IgD-negative memory B cell (primary cell): ENCODE measurements at regions not wholly inside any gene's neighbourhood (a gene's known extent, or its start where the extent isn't known, plus 50 kb on each side); places are given as distances from the start of the nearest gene placed in this dataset.

Experiments
- H3K27ac Mint-ChIP-seq, 3 donors: one replicate each; pipeline ENCODE4 v1.8.0; 2020 to 2022; ENCODE audit warnings: mild to moderate bottlenecking in 3 of 3, mixed read lengths in 3 of 3, moderate library complexity in 1 of 3
- H3K27me3 Mint-ChIP-seq: one replicate; pipeline ENCODE4 v1.8.0; 2021; ENCODE audit warnings: mixed read lengths
- H3K36me3 Mint-ChIP-seq: one replicate; pipeline ENCODE4 v1.8.0; 2020; ENCODE audit warnings: mild to moderate bottlenecking, mixed read lengths
- H3K4me1 Mint-ChIP-seq, 3 donors: one replicate each; pipeline ENCODE4 v1.8.0; 2020 to 2022; ENCODE audit warnings: mixed read lengths in 3 of 3, mild to moderate bottlenecking in 1 of 3
- H3K4me3 Mint-ChIP-seq, 4 donors: one replicate each; pipeline ENCODE4 v1.8.0; 2020 to 2022; ENCODE audit warnings: mild to moderate bottlenecking in 4 of 4, mixed read lengths in 4 of 4, moderate library complexity in 3 of 4
- H3K9me3 Mint-ChIP-seq, 3 donors: one replicate each; pipeline ENCODE4 v1.8.0; 2020 to 2021; ENCODE audit warnings: mixed read lengths in 3 of 3, mild to moderate bottlenecking in 1 of 3

DNA sequence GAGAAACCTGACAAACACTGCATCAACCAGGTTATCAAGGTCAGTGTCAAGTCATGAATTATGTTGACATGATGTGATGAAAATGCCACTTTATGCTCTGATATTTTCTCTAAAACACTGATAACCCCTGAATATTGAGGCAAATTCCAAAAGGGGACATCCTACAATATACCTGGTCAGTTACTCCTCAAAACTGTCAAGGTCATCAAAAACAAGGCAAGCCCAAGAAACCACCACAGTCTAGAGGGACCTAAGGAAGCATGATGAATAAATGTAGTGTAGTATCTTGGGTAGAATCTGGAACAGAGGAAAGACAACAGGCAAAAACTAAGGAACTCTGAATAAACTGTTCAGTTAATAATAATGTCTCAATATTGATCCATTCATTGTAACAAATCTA is 275.3 kb upstream of the THRB start:
- Mint-ChIP-seq H3K4me3 (no peak overlapping the region), H3K27ac (peak overlapping the region in 1 of 3 donors; percentile 51), H3K36me3 (no peaks in the 10 kb centered on the region), H3K27me3 (no peaks in the 10 kb centered on the region), H3K9me3 (peaks cover 0 to 4% (median 0%) of the 10 kb centered on the region in 3 donors), H3K4me1 (no peaks in the 10 kb centered on the region)

DNA sequence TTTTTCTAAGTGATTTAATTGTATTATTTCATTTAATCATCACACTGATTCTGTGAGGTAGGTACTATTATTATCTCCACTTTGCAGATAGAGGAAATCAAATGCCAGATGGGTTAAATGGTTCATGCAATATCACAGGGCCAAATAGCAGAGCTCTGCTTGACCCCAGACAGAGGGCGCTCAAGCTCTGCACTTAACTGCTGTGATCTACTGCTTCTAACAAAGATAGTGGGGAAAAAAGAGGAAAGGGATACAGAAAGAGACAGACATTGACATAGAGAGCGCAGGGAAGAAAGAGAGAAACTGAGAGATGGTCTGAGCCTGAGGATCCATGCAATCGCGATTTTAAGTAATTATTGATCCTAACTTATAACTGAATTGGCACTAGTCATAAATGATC is 279.1 kb upstream of the THRB start:
- H3K9me3 Mint-ChIP-seq = peaks cover 0 to 3% (median 0%) of the 10 kb centered on the region in 3 donors
- no peaks in the 10 kb centered on the region for H3K27me3 Mint-ChIP-seq
- H3K27ac Mint-ChIP-seq = no peak overlapping the region
- H3K4me3 Mint-ChIP-seq = no peak overlapping the region
- H3K36me3 Mint-ChIP-seq = no peaks in the 10 kb centered on the region
- H3K4me1 Mint-ChIP-seq = no peaks in the 10 kb centered on the region

- no peaks in the 10 kb centered on the region for H3K4me1 Mint-ChIP-seq
- H3K36me3 Mint-ChIP-seq = peaks cover 2% of the 10 kb centered on the region
- H3K9me3 Mint-ChIP-seq = peaks cover 2 to 18% (median 6%) of the 10 kb centered on the region in 3 donors
- no peaks in the 10 kb centered on the region for H3K27me3 Mint-ChIP-seq
- no peak overlapping the region for H3K27ac Mint-ChIP-seq
- H3K4me3 Mint-ChIP-seq = no peak overlapping the region
These were observed 286.3 kb upstream of the THRB start for GRCh38 chr3:24780991-24781390.

DNA sequence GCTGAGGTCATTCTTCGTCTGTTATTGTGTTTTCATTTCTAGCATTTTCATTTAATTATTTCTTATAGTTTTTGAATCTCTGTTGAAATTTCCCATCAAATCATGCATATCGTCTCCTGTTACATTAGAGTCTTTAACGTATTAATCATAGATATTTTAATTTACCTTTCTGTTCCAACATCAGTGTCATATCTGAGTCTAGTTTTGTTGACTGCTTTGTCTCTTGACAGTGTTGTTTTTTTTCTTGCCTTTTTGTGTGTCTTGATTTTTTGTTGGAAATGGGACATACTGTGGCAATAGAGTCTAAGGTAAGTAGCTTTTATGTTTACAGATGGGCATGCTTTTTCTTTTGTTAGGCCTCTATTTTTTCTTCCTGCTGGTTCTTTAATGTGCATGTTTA is 286.8 kb upstream of the THRB start:
- peaks cover 2% of the 10 kb centered on the region for H3K36me3 Mint-ChIP-seq
- no peak overlapping the region for H3K27ac Mint-ChIP-seq
- no peak overlapping the region for H3K4me3 Mint-ChIP-seq
- H3K4me1 Mint-ChIP-seq = no peaks in the 10 kb centered on the region
- peaks cover 2 to 19% (median 6%) of the 10 kb centered on the region in 3 donors for H3K9me3 Mint-ChIP-seq
- no peaks in the 10 kb centered on the region for H3K27me3 Mint-ChIP-seq

GRCh38 chr3:24793896-24794295 is 299.2 kb upstream of the THRB start:
- Mint-ChIP-seq H3K9me3 (peaks cover 0 to 4% (median 2%) of the 10 kb centered on the region in 3 donors), H3K36me3 (no peaks in the 10 kb centered on the region), H3K27ac (no peak overlapping the region), H3K27me3 (no peaks in the 10 kb centered on the region), H3K4me3 (no peak overlapping the region), H3K4me1 (no peaks in the 10 kb centered on the region)

- Mint-ChIP-seq H3K27ac (no peak overlapping the region), H3K27me3 (no peaks in the 10 kb centered on the region), H3K4me1 (no peaks in the 10 kb centered on the region), H3K36me3 (no peaks in the 10 kb centered on the region), H3K4me3 (no peak overlapping the region), H3K9me3 (no peaks in the 10 kb centered on the region)
These were observed 308.0 kb upstream of the THRB start for GRCh38 chr3:24802614-24803013.

DNA sequence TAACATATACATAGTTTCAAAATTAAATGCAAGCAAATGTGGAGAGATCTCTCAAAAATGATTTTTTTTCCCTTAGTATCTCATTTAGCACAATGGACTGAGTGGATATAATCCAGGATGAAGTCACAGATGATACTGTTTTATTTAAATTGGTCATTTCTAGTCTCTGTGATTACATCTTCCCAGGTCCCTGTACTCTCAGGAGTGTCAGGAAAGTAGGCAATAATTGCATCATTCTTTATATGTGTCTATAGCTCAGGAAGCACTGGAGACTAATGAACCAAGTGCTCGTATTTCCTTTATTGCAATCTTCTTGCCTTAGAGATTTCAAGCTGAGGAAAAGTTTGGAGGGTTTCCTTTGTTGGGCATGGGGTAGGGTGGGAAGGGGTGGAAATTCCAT is 309.4 kb upstream of the THRB start:
- H3K36me3 Mint-ChIP-seq = no peaks in the 10 kb centered on the region
- no peak overlapping the region for H3K4me3 Mint-ChIP-seq
- H3K9me3 Mint-ChIP-seq = no peaks in the 10 kb centered on the region
- no peaks in the 10 kb centered on the region for H3K4me1 Mint-ChIP-seq
- H3K27me3 Mint-ChIP-seq = no peaks in the 10 kb centered on the region
- no peak overlapping the region for H3K27ac Mint-ChIP-seq

- Mint-ChIP-seq H3K9me3 (peaks cover 0 to 4% (median 0%) of the 10 kb centered on the region in 3 donors), H3K4me1 (no peaks in the 10 kb centered on the region)
These were observed 316.2 kb upstream of the THRB start for GRCh38 chr3:24810881-24811280.

DNA sequence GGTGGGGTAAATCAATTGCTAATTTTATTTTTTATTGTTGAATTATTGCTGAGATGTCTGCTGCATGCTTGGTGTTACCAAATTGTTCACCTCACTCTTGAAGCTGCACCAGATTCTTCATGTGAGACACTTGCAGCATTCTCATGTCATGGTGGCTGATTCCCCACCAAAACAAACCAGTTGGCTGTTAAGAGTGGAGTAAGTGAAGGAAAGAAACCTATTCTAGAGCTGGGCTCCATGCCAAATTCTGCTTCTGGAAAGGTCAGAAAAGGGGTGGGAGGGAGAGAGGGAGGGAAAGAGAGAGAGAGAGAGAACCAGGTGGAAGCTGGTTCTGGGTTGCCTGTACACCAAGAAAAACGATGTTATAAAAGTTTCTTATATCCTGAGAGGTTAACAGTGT is 317.5 kb upstream of the THRB start:
- Mint-ChIP-seq H3K4me3 (no peak overlapping the region), H3K27me3 (no peaks in the 10 kb centered on the region), H3K9me3 (peaks cover 0 to 7% (median 0%) of the 10 kb centered on the region in 3 donors), H3K36me3 (no peaks in the 10 kb centered on the region), H3K27ac (no peak overlapping the region), H3K4me1 (no peaks in the 10 kb centered on the region)

More at GRCh38 chr3:24810881-24811280, 316.2 kb upstream of the THRB start:
- Mint-ChIP-seq H3K36me3 (no peaks in the 10 kb centered on the region), H3K4me3 (no peak overlapping the region), H3K27ac (no peak overlapping the region), H3K27me3 (no peaks in the 10 kb centered on the region)

DNA sequence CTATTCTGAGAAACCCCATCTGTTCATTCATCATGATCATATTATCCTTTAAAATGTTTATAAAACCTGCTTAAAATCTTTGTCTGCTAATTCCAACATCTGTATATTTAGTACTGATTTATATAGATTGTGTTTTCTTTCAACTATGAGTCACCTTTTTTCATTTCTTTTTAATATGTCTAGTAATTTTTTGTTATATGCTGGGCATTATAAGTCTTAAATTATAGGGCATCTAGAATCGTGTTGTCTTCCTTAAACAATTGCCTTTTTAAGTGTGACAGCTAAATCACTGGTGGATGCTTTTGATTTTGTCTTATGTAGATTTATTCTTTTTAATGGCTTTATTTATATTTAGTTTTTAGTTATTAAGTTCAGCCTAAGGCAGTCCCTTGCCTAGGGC is 323.4 kb upstream of the THRB start:
- Mint-ChIP-seq H3K36me3 (no peaks in the 10 kb centered on the region), H3K27me3 (no peaks in the 10 kb centered on the region), H3K9me3 (peaks cover 0 to 3% (median 2%) of the 10 kb centered on the region in 3 donors), H3K4me1 (no peaks in the 10 kb centered on the region), H3K4me3 (no peak overlapping the region), H3K27ac (no peak overlapping the region)

- H3K4me3 Mint-ChIP-seq = no peak overlapping the region
- peaks cover 2% of the 10 kb centered on the region for H3K36me3 Mint-ChIP-seq
- H3K4me1 Mint-ChIP-seq = no peaks in the 10 kb centered on the region
- peaks cover 3 to 4% (median 3%) of the 10 kb centered on the region in 3 donors for H3K9me3 Mint-ChIP-seq
- H3K27me3 Mint-ChIP-seq = peaks cover 27% of the 10 kb centered on the region
- no peak overlapping the region for H3K27ac Mint-ChIP-seq
These were observed 333.4 kb upstream of the THRB start for GRCh38 chr3:24828011-24828410.

DNA sequence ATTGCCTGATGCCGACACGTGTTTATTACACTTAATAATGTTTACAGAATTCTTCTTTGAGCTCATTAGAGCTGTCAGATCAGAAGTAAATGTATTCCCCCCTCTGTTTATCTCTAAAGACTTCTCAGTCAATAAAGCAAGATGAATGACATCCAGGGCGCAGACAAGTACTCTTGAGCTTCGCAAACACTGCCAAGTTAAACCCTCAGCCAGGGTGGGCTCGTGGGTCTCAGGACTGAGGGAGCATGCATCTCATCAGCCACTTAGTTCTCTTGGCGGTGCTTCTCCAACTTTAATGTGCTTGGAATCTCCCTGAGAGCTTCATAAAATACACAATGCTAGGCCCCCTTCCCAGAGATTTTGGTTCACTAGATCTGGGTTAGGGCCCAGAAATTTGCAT is 333.9 kb upstream of the THRB start:
- peaks cover 27% of the 10 kb centered on the region for H3K27me3 Mint-ChIP-seq
- H3K4me1 Mint-ChIP-seq = no peaks in the 10 kb centered on the region
- no peak overlapping the region for H3K27ac Mint-ChIP-seq
- peaks cover 3 to 4% (median 4%) of the 10 kb centered on the region in 3 donors for H3K9me3 Mint-ChIP-seq
- H3K4me3 Mint-ChIP-seq = no peak overlapping the region
- peaks cover 2% of the 10 kb centered on the region for H3K36me3 Mint-ChIP-seq

DNA sequence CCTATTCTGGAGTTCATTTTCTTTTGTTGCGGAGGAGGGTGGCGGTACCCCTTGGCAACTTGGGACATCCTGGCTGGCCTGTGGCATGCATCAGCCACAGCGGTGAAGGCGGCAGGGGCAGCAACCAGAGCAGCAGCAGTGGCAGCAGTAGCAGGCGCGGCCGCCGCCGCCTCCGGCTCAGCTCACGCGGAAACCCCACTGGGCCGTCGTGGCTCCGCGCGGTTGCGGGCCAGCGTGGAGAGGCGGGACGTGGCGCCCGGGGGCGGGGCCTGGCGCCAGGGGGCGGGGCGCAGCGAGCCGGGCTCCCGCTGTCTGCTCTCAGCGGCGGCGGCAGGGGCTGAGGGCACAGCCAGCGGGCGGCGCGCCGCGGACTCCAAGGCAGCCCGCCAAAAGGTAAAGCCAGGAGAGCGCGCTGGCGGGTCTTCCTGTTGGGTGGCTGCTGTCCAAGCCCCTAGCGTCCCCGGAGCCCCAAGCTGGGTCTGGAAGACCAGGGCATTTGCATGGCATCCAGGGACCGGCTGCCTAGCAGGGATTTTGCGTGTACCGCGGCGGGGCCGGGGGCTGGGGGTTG is 334.4 kb upstream of the THRB start:
- peaks cover 2% of the 10 kb centered on the region for H3K36me3 Mint-ChIP-seq
- peak overlapping the region in 1 of 4 donors; percentile 23 for H3K4me3 Mint-ChIP-seq
- H3K27me3 Mint-ChIP-seq = peaks cover 25% of the 10 kb centered on the region

GRCh38 chr3:24829629-24830229 is 335.1 kb upstream of the THRB start:
- Mint-ChIP-seq H3K4me3 (peak overlapping the region in 1 of 4 donors; percentile 75), H3K9me3 (peaks cover 3 to 4% (median 4%) of the 10 kb centered on the region in 3 donors), H3K27me3 (peaks cover 25% of the 10 kb centered on the region)

More for the DNA sequence above, 334.4 kb upstream of the THRB start:
- Mint-ChIP-seq H3K4me1 (no peaks in the 10 kb centered on the region), H3K27ac (no peak overlapping the region), H3K9me3 (peaks cover 3 to 4% (median 4%) of the 10 kb centered on the region in 3 donors)

DNA sequence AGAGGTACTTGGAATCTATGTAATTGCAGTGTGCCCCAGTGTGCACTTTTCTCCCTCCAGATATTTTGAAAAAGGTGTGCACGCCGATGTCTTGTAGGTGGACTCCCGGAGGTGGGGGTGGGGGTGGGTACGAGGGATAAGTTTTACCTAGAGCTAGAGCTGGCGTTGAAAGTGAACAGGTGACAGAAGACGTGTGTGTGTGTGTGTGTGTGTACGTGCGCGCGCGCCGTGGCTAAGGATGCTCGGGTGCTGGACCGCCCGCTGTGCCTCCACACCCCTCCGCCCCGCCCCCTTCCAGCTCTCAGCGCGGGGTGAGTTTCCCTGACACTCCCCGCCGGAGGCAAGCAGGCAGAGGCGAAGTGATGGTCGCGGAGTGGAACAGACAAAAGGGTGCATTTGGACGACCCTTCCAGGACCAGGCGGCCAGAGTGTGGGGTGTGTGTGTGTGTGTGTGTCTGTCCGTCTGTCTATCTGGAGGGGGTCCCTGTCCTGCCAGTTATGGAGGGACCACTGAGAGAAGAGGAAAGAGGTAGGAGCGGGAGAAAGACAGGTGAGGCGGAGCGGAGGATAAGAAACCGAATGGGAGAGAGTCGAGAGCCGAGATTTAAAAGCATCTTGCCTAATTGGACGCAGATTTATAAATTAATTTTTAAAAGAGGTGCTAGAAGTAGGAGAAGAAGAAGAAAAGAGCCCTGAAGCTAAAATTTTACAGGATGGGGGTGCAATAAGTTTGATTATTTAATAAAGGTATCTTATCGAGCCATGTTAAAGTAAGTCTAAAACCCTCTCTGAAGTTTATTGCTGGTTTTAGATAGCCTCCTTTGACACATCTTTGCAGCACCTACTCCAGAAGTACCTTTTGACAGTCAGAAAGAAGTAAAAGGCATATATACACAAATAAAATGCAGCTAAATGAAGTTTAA is 335.8 kb upstream of the THRB start:
- H3K4me3 Mint-ChIP-seq = peak overlapping the region in 2 of 4 donors; percentile 66 to 75

More at GRCh38 chr3:24829629-24830229, 335.1 kb upstream of the THRB start:
- Mint-ChIP-seq H3K36me3 (peaks cover 2% of the 10 kb centered on the region), H3K27ac (no peak overlapping the region), H3K4me1 (no peaks in the 10 kb centered on the region)

More for the DNA sequence above, 335.8 kb upstream of the THRB start:
- Mint-ChIP-seq H3K4me1 (no peaks in the 10 kb centered on the region), H3K27me3 (peaks cover 25% of the 10 kb centered on the region), H3K9me3 (peaks cover 0 to 4% (median 4%) of the 10 kb centered on the region in 3 donors), H3K36me3 (peaks cover 2% of the 10 kb centered on the region), H3K27ac (no peak overlapping the region)
